GM19238 (cell line): ENCODE measurements at regions not wholly inside any gene's neighbourhood (a gene's known extent, or its start where the extent isn't known, plus 50 kb on each side); places are given as distances from the start of the nearest gene placed in this dataset.

Source experiments
- DNase-seq: peaks from one replicate; pipeline ENCODE4 v3.0.0; 2011; ENCODE audit warnings: low spot score; ENCODE audit not compliant: insufficient read length

- no peak for DNase-seq
These were observed 226.1 kb downstream of the DSEL start for GRCh38 chr18:67290421-67290820.

DNA sequence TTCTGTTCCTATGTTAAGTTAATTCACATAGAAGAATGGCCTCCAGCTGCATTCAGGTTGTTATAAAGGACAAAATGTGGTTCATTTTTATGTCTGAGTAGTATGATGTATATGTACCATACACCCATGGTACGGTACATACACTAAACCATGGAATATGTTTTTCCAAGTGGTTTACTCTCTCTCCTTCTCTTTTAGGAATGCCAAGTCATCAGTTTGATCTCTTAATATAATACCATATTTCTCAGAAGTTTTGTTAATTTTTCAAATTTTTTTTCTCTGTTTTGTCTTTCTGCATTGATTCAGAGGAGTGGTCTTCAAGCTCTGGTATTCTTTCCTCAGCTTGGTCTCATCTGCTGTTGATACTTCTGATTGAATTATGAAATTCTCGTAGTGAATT lies 230.9 kb downstream of the DSEL start:
- DNase-seq: no peak

DNA sequence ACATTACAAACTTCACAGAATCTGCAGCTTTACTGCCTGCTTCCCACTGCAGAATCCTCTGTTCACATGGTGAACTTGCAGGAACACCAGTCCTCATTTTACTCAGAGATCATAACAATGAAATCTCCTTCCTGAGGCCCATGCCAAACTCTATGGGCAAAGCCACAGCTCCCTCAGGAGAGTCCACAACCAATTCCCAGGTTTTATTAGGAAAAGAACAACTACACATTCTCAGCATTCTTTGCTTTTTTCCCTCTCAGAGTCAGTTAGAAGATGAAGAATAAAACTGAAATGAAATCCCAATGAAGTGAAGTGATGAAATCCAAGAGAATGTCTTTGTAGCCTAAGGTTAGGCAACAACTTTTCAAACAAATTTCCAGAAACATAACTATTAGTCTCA lies 233.7 kb downstream of the DSEL start:
- no peak for DNase-seq

- DNase-seq: no peak
These were observed 234.8 kb downstream of the DSEL start for GRCh38 chr18:67281746-67282145.

DNA sequence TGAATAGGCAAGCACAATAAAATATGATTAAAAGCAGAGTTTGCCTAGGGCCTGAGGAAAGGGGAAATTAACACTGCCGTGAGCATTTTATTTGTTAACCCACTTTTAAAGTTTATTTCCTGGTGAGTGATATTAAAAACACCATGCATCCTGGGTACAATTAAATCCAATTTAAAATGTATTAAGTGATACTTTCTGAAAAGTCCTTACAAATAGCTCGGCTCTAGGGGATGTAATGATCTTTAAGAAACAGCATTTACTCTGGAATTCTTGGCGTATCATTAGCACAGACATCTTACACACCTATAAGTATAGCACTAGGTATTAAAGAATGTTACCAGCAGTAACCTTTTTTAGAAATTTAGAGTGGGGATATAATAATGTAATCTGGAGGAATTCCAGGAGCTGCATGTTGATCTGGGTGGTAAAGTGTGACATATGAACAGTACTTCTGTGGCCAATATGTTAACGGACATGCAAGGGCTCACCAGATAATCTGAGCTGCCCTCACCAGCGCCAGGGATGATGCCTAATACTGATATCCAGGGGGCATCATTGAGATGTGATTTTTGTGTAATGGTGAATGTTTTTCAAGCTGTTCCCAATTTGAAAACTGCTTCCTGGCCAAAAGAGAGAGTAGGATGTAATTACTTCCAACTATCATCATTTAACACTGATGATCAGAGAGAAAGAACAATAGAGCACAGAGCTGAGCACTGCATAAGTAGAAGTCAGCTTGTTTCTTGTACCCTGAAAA lies 235.9 kb downstream of the DSEL start:
- no peak for DNase-seq

- no peak for DNase-seq
These were observed 236.5 kb downstream of the DSEL start for GRCh38 chr18:67279988-67280387.

GRCh38 chr18:67278984-67279383 lies 237.5 kb downstream of the DSEL start:
- DNase-seq: no peak

DNA sequence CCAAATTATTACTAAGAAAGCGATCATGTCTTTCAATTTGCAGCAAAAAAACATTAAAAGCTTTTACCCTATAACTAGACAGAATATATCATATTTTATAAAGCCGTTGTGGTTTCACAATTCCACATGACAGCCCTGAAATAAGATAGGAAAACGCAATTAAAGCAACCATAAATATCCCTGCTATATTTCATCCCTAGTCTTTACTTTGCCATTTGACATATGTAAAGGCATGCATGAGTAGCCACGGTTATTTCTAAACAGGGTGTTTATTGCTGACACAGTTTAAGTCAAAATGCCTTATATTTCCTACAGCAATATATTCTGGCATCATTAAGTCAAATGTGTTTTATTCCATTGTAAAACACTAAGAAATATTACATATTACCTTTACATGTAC lies 239.9 kb downstream of the DSEL start:
- no peak for DNase-seq

DNA sequence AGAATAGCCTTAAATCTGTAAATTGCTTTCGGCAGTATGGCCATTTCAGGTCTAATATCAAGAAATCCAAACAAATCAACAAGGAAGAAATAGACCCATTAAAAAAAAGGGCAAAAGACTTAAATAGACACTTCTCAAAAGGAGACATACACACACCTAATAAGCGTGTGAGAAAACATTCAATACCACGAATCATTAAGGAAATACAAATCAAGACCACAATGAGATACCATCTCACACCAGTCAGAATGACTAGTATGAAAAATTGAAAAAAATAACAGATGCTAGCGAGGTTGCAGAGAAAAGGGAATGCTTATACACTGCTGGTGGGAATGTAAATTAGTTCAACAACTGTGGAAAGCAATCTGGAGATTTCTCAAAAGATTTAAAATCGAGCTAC lies 243.2 kb downstream of the DSEL start:
- no peak for DNase-seq

DNA sequence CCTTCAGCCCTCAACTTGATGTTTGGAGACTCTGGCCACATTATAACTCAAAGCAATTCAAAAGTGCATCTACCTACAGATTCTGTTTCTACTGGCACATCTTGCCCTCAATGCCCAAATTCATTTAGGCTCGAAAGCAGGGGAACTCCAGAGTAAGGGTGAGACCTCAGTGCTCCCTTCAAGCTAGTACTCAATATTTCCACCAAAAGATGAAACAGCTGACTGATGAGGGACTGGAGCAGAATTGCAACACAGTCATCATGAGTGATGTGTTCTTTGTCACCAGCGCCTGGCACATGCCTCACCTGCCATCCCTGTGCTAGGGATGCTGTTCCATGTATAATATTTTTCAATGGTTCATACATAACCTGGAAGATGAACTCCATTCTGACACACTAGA lies 247.3 kb downstream of the DSEL start:
- DNase-seq: no peak

DNA sequence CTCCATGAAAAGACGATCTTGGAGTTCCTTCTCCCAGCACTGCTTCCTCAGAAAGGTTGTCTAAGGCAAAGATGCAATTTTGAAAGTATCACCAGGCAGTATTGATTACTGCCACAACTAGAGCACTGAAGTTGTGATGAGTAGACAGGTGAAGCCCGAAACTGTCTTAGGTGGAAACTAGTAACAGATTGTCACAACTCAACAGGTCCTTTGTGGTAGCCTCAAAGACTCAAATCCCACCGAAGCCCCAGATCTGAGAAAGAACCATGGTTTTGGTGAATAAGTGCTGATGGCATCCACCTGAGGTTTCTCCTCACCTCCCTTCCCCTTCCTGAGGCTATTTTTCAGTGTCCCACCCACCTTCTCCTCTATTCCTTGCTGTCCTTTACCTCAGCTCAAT lies 248.0 kb downstream of the DSEL start:
- no peak for DNase-seq

- DNase-seq: no peak
These were observed 250.0 kb downstream of the DSEL start for GRCh38 chr18:67266246-67267237.

GRCh38 chr18:67265464-67266245 lies 250.9 kb downstream of the DSEL start:
- DNase-seq: no peak

DNA sequence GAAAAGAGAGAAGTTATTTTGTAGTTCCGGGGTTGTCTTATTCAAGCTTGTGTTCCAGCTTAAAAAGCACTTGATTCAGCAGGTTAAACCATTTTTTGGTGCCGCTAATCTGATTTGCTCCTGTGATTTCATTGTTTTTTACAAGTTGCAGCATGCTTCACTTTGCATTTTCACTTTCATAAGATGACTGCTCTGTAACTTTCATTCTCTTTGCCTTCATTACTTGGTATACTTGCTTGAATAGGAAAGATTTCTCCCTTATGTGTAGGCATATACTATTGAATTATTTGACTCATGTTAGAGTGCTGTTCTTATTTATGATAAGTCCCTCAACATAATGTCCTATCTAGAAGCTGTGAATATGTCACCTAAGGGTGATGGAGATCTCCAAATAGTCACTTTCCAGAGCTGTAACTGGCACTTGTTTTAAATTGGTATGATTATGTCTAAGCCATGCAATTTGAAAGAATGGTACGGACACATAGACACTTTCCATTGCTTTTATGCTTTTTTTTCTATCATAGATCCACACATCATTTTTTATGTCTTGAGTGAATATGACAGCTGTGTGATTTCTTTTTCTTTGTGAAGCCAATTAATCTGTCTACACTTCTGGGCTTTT lies 254.5 kb downstream of the DSEL start:
- DNase-seq: no peak

DNA sequence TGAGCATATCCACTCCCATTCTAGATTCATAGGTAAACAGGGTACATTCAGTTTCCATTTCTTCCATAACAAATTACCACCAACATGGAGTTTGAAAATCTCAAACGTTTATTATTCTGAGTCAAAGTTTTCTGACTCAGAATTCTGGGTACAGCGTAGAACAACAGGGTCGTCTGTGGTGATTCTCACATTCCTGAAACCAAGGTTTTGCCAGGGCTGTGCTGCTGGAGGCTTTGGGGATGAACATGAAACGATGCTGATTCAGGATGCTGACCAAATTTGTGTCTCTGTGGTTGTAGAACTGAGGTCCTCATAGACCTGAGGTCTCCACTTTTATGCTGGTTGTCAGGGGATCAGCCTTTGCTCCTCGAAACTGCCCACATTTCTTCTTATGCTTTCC lies 255.7 kb downstream of the DSEL start:
- DNase-seq: no peak

DNA sequence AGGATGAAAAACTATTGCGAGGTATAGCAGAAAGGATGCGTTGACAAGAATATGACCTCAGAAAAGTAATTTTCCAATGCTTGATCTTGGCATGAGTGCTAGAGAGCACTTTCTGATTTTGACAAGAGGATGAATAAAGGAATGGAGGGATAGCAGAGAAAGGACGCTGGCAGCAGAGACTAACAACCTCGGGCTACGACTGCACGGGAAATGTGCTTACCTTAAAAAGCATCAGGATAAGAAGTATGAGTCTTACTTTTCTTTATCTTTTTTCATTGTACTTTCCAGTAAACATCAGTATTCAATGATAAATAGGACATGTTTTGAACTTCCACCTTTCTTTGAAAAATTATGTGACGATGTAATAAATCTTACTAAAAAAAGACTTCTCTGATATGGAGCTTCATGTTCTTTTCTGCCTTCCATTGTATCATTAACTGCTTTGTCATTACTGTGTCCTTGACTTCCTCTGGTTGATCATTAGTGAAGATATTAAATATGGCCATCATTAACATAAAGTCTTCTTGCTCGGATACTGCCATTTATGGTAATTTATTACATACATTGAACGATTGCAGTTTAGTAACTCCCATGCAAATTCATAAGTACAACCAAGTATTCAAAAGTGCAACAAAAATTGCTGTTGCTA lies 265.6 kb downstream of the DSEL start:
- no peak for DNase-seq

GRCh38 chr18:67243799-67244587 lies 272.5 kb downstream of the DSEL start:
- no peak for DNase-seq

GRCh38 chr18:67242001-67242400 lies 274.5 kb downstream of the DSEL start:
- no peak for DNase-seq

GRCh38 chr18:67241299-67241698 lies 275.2 kb downstream of the DSEL start:
- DNase-seq: no peak

DNA sequence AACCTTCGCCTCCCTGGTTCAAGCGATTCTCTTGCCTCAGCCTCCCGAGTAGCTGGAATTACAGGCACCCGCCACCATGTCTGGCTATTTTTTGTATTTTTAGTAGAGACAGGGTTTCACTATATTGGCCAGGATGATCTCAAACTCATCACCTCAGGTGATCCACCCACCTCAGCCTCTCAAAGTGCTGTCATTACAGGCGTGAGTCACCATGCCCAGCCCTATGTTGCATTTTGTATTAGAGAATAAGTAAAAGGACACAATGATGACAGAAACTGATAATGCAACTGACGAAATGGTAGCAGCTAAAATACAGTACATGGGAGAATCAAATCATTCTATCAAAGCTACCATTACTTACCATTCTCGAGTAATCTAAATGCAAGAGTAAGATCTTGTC lies 276.7 kb downstream of the DSEL start:
- DNase-seq: no peak
